Esophagus muscularis mucosa (tissue), 4 donors: ENCODE measurements at regions not wholly inside any gene's neighbourhood (a gene's known extent, or its start where the extent isn't known, plus 50 kb on each side); places are given as distances from the start of the nearest gene placed in this dataset.
A peak's percentile ranks its signal among the peaks of the same experiment; 100 is the strongest.

Source experiments
- DNase-seq: peaks from one replicate; pipeline ENCODE4 v3.0.0-alpha.2; 2017; ENCODE audit errors: extremely low spot score
- H3K27ac ChIP-seq, 4 donors: fragments of 200-600 bp; sonication (generic); replicated peaks in 1 of 4; 1 replicate in 3 of 4; 2 replicates in 1 of 4; pipeline ENCODE4 v1.5.1; 2016 to 2019; ENCODE audit warnings: mild to moderate bottlenecking in 1 of 4
- H3K27me3 ChIP-seq, 4 donors: fragments of 200-600 bp; sonication (generic); one replicate each; pipeline versions ENCODE4 v1.5.1 to v1.6.0; 2016 to 2019
- H3K36me3 ChIP-seq, 4 donors: fragments of 200-600 bp; sonication (generic); one replicate each; pipeline ENCODE4 v1.5.1; 2016 to 2019
- H3K4me1 ChIP-seq, 4 donors: fragments of 200-600 bp; sonication (generic); one replicate each; pipeline ENCODE4 v1.5.1; 2016 to 2019
- H3K4me3 ChIP-seq, 4 donors: fragments of 200-600 bp; sonication (generic); 1 replicate in 2 of 4; 2 replicates in 2 of 4; pipeline ENCODE4 v1.5.1; 2016 to 2019; ENCODE audit warnings: mild to moderate bottlenecking in 4 of 4, moderate library complexity in 1 of 4
- H3K9me3 ChIP-seq, 4 donors: fragments of 200-600 bp; sonication (generic); 1 replicate in 3 of 4; 2 replicates in 1 of 4; pipeline ENCODE4 v1.5.1; 2016 to 2019
- CTCF ChIP-seq, 3 experiments: fragments of 200-600 bp in 2 of 3; fragments of 450-650 bp in 1 of 3; sonication (generic) in 2 of 3; IDR thresholded peaks; one replicate each; pipeline ENCODE4 v1.5.1; 2017 to 2019; ENCODE audit warnings: antibody characterized with exemption in 3 of 3, mild to moderate bottlenecking in 2 of 3, moderate library complexity in 1 of 3
- EP300 ChIP-seq: sonication (generic); formaldehyde crosslinking; IDR thresholded peaks from one replicate; pipeline ENCODE4 v1.6.1; 2017; ENCODE audit warnings: antibody characterized with exemption
- POLR2A ChIP-seq: fragments of 450-650 bp; IDR thresholded peaks from one replicate; pipeline ENCODE4 v1.6.1; 2017; ENCODE audit warnings: antibody characterized with exemption, moderate library complexity, mild to moderate bottlenecking, low read depth
- POLR2AphosphoS5 ChIP-seq, 2 donors: sonication (generic); formaldehyde crosslinking; IDR thresholded peaks; one replicate each; pipeline ENCODE4 v1.6.1; 2017; ENCODE audit warnings: antibody characterized with exemption in 2 of 2
- WGBS: methylation state at CpG from one replicate; pipeline ENCODE4 v1.1.5; 2018; 5-methylcytosine and 5-hydroxymethylcytosine counted together
- intact Hi-C: fragments of 100-400 bp; cut with DNase I; formaldehyde crosslinking; loops from one replicate; pipeline ENCODE4 v1.15.1; 2023

GRCh38 chr9:26565118-26565517 is 327.5 kb downstream of the CAAP1 start:
- TF ChIP-seq POLR2AphosphoS5 (IDR thresholded peaks at IDR 0.05) (no peak), POLR2A (no peak), CTCF (IDR thresholded peaks at IDR 0.05) (no peak), EP300 (no peak)

GRCh38 chr9:26562338-26562737 is 330.3 kb downstream of the CAAP1 start:
- intact Hi-C loops, result no loop called here
- TF ChIP-seq POLR2A (no peak), CTCF (IDR thresholded peaks at IDR 0.05) (no peak), POLR2AphosphoS5 (IDR thresholded peaks at IDR 0.05) (no peak), EP300 (no peak)
- H3K27ac ChIP-seq, result no peak overlapping the region
- H3K27me3 ChIP-seq, result no peaks in the 10 kb centered on the region
- H3K4me1 ChIP-seq, result no peaks in the 10 kb centered on the region
- no peaks in the 10 kb centered on the region for H3K36me3 ChIP-seq
- no peaks in the 10 kb centered on the region for H3K9me3 ChIP-seq
- 76% methylated on average over 1 of the region's 1 CpG for WGBS
- no peak overlapping the region for H3K4me3 ChIP-seq
- DNase-seq, result no peak

More at GRCh38 chr9:26565118-26565517, 327.5 kb downstream of the CAAP1 start:
- no peak for DNase-seq
- H3K27ac ChIP-seq, result no peak overlapping the region
- H3K9me3 ChIP-seq, result no peaks in the 10 kb centered on the region
- H3K27me3 ChIP-seq, result no peaks in the 10 kb centered on the region
- H3K4me3 ChIP-seq, result no peak overlapping the region
- no peaks in the 10 kb centered on the region for H3K36me3 ChIP-seq
- 69% methylated on average over 2 of the region's 2 CpGs for WGBS
- intact Hi-C loops, result no loop called here
- no peaks in the 10 kb centered on the region for H3K4me1 ChIP-seq

GRCh38 chr9:26561928-26562327 is 330.7 kb downstream of the CAAP1 start:
- no peak for TF ChIP-seq EP300
- TF ChIP-seq POLR2A, result no peak
- TF ChIP-seq CTCF (IDR thresholded peaks at IDR 0.05), result no peak
- no peak for TF ChIP-seq POLR2AphosphoS5 (IDR thresholded peaks at IDR 0.05)
- Histone ChIP-seq H3K27ac (no peak overlapping the region), H3K36me3 (no peaks in the 10 kb centered on the region), H3K27me3 (no peaks in the 10 kb centered on the region), H3K4me1 (no peaks in the 10 kb centered on the region), H3K9me3 (no peaks in the 10 kb centered on the region), H3K4me3 (no peak overlapping the region)
- WGBS, result 90% methylated on average over 3 of the region's 3 CpGs
- intact Hi-C loops, result no loop called here
- no peak for DNase-seq

GRCh38 chr9:26559506-26559905 is 333.1 kb downstream of the CAAP1 start:
- Histone ChIP-seq H3K27ac (no peak overlapping the region), H3K27me3 (no peaks in the 10 kb centered on the region), H3K9me3 (no peaks in the 10 kb centered on the region), H3K4me3 (no peak overlapping the region), H3K4me1 (no peaks in the 10 kb centered on the region), H3K36me3 (no peaks in the 10 kb centered on the region)
- TF ChIP-seq CTCF (IDR thresholded peaks at IDR 0.05) (no peak), EP300 (no peak), POLR2AphosphoS5 (IDR thresholded peaks at IDR 0.05) (no peak), POLR2A (no peak)
- 74% methylated on average over 3 of the region's 3 CpGs for WGBS
- no peak for DNase-seq
- intact Hi-C loops, result no loop called here

GRCh38 chr9:26551971-26552370 is 340.6 kb downstream of the CAAP1 start:
- H3K4me1 ChIP-seq, result peaks cover 0 to 23% (median 18%) of the 10 kb centered on the region in 4 donors
- TF ChIP-seq POLR2A, result no peak
- intact Hi-C loops, result no loop called here

More at GRCh38 chr9:26551971-26552370, 340.6 kb downstream of the CAAP1 start:
- H3K27me3 ChIP-seq, result no peaks in the 10 kb centered on the region
- no peak for DNase-seq
- H3K9me3 ChIP-seq, result no peaks in the 10 kb centered on the region
- H3K4me3 ChIP-seq, result no peak overlapping the region
- H3K36me3 ChIP-seq, result no peaks in the 10 kb centered on the region
- H3K27ac ChIP-seq, result peak overlapping the region in 2 of 4 donors; percentile 2 to 24
